Activated CD8-positive, alpha-beta memory T cell treated with anti-CD3 and anti-CD28 coated beads, Interleukin-2, amount 50 U/mL, for 1 hour (primary cell): ENCODE measurements at regions not wholly inside any gene's neighbourhood (a gene's known extent, or its start where the extent isn't known, plus 50 kb on each side); places are given as distances from the start of the nearest gene placed in this dataset.
"Not testable (repeated sequence)": the region's sequence is repeated elsewhere in the genome, so short reads cannot be mapped to it uniquely, and the experiment has no call there.

ENCODE experiments used
- DNase-seq: peaks from one replicate; pipeline ENCODE4 v3.0.0-alpha.2; 2020; ENCODE audit errors: extremely low read depth

GRCh38 chr6:26234421-26235301 is 130.3 kb upstream of the BTN3A2 start:
- DNase-seq, result no peak

- no peak for DNase-seq
Measured at GRCh38 chr6:26235302-26235670, 129.7 kb upstream of the BTN3A2 start.

- not testable (repeated sequence) for DNase-seq
Measured at GRCh38 chr6:26239415-26239814, 125.6 kb upstream of the BTN3A2 start.

- no peak for DNase-seq
Measured at GRCh38 chr6:26240157-26241032, 124.6 kb upstream of the BTN3A2 start.

- DNase-seq, result no peak
Measured at GRCh38 chr6:26241033-26241895, 123.7 kb upstream of the BTN3A2 start.

- DNase-seq, result no peak
Measured at GRCh38 chr6:26243132-26243531, 121.9 kb upstream of the BTN3A2 start.

GRCh38 chr6:26243752-26244151 is 121.2 kb upstream of the BTN3A2 start:
- no peak for DNase-seq

GRCh38 chr6:26246058-26246457 is 118.9 kb upstream of the BTN3A2 start:
- no peak for DNase-seq

GRCh38 chr6:26246553-26246952 is 118.4 kb upstream of the BTN3A2 start:
- no peak for DNase-seq

GRCh38 chr6:26249707-26249956 is 115.4 kb upstream of the BTN3A2 start:
- no peak for DNase-seq

GRCh38 chr6:26249957-26250697 is 114.9 kb upstream of the BTN3A2 start:
- no peak for DNase-seq

GRCh38 chr6:26250698-26251044 is 114.3 kb upstream of the BTN3A2 start:
- DNase-seq, result no peak

GRCh38 chr6:26251354-26252076 is 113.5 kb upstream of the BTN3A2 start:
- DNase-seq, result no peak

- no peak for DNase-seq
Measured at GRCh38 chr6:26252077-26252472, 112.9 kb upstream of the BTN3A2 start.

GRCh38 chr6:26254724-26255123 is 110.3 kb upstream of the BTN3A2 start:
- no peak for DNase-seq

- no peak for DNase-seq
Measured at GRCh38 chr6:26257272-26257671, 107.7 kb upstream of the BTN3A2 start.

GRCh38 chr6:26258212-26258977 is 106.6 kb upstream of the BTN3A2 start:
- no peak for DNase-seq

- no peak for DNase-seq
Measured at GRCh38 chr6:26260110-26260637, 104.8 kb upstream of the BTN3A2 start.

- no peak for DNase-seq
Measured at GRCh38 chr6:26260725-26261490, 104.1 kb upstream of the BTN3A2 start.
